ENCODE measurements at regions not wholly inside any gene's neighbourhood (a gene's known extent, or its start where the extent isn't known, plus 50 kb on each side); places are given as distances from the start of the nearest gene placed in this dataset.
"Not testable (repeated sequence)": the region's sequence is repeated elsewhere in the genome, so short reads cannot be mapped to it uniquely, and the experiment has no call there.

GRCh38 chr6:19976411-19977129, 139.4 kb downstream of the ID4 start:
- no peak for DNase-seq (ENCODE audit: low read depth)

GRCh38 chr6:19979059-19979458, 141.9 kb downstream of the ID4 start:
- DNase-seq (ENCODE audit: low read depth) = no peak

- no peak for DNase-seq (ENCODE audit: low read depth)
Measured at GRCh38 chr6:19979986-19980385, 142.8 kb downstream of the ID4 start.

DNA sequence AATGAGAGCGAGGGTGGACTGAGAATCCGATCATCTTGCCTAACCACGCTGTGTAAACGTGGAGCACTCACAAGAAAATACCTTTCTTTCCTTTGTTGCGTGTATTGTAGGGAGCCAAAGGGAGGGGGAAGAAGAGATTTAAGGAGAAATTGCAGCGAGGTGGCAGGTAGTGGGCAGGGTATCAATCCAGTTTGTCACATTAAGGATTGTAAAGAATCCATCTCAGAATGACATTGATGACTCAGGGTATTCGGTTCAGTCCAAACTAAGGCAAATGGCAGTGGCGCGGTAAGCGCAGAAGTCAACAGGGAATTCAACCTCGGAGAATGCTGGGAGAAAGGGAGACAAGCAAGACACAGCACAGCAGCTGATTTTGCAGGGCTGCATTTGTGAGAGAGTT, 146.2 kb downstream of the ID4 start:
- DNase-seq (ENCODE audit: low read depth) = no peak

GRCh38 chr6:19986691-19987438, 149.7 kb downstream of the ID4 start:
- DNase-seq (ENCODE audit: low read depth) = no peak

DNA sequence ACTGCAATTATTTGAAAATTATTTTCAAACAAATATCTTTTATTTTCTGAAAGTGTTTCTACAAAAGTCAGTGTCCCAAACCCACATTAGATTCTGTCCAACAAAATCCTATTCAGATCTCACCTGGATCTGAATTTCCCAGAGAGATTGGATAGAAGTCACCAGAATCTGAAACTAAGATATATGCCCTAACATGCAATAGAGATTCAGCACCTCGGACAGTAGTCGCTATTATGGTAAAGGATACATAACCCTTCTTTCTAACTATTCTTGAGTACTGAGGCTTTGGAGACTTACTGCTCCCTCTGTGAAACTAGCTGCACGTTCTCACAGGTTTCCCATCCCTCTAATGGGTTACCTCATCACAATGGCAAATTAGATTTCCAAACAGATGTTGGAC, 151.4 kb downstream of the ID4 start:
- DNase-seq (ENCODE audit: low read depth) = peak; percentile 2

- DNase-seq (ENCODE audit: low read depth) = no peak
Measured at GRCh38 chr6:19991176-19991575, 154.0 kb downstream of the ID4 start.

- no peak for DNase-seq (ENCODE audit: low read depth)
Measured at GRCh38 chr6:19994909-19995308, 157.7 kb downstream of the ID4 start.

DNA sequence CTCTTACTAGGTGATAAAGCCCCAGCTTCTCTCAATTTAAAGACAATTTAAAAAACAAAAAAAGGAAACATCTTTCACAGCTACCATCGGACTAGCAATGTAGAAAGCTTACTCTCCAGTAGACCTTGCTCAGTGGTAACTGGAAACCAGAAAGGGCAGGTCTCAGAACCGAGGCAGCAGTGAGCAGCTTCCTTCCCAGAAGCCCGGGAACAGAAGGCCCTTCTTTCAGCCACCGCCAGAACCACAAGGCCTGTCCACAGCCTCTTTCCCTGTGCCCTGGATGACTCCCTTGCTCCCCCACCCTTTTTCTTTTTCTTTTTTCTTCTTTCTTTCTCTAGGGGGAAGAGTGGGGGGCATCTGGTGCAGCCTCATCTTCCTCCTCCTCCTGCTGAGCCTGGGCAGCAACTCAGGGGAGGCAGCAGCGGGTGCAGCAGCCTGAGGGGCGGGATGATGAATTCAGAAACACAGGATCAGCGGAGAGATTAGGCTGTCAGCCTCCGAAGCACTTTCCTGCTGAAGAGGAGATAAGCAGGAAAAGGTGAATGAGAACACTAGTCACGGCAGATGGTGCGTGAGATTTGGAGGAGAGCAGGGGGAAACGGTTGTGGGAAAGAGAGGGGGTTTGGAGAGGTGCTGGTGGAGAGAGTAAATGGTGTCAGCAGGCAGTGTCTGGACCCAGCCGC, 158.5 kb downstream of the ID4 start:
- no peak for DNase-seq (ENCODE audit: low read depth)

DNA sequence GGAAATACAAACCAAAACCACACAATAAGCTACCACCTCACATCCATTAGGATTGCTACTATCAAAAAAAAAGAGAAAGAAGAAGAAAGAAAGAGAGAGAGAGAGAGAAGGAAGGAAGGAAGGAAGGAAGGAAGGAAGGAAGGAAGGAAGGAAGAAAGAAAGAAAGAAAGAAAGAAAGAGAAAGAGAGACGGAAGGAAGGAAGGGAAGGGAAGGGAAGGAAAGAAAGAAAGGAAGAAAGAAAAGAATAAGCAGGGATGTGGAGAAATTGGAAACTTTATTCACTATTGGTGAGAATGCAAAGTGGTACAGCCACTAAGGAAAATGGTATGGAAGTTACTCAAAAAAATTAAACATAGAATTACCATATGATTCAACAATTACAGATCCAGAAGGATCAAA, 159.9 kb downstream of the ID4 start:
- no peak for DNase-seq (ENCODE audit: low read depth)

DNA sequence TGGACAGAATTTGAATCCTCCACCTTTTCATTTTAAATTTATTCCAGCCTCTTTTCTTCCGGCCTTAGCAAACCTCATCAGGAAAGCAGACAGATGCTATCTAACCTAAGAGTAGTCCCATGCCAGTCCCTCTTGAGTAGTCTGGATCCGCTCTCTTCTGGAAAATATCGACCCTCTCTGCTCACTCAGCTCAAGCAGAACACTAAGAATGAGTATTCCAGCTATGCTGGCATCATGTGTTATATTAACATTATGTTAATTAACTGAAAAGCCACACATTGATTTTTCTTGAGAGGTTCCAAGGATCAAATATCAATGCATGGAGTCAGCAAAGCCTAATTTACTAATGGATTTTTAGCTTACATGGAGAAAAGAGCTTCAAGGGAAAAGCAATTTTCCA, 161.4 kb downstream of the ID4 start:
- DNase-seq (ENCODE audit: low read depth) = no peak

- DNase-seq (ENCODE audit: low read depth) = no peak
Measured at GRCh38 chr6:19999319-20000191, 162.4 kb downstream of the ID4 start.

- no peak for DNase-seq (ENCODE audit: low read depth)
Measured at GRCh38 chr6:20001286-20001685, 164.1 kb downstream of the ID4 start.

DNA sequence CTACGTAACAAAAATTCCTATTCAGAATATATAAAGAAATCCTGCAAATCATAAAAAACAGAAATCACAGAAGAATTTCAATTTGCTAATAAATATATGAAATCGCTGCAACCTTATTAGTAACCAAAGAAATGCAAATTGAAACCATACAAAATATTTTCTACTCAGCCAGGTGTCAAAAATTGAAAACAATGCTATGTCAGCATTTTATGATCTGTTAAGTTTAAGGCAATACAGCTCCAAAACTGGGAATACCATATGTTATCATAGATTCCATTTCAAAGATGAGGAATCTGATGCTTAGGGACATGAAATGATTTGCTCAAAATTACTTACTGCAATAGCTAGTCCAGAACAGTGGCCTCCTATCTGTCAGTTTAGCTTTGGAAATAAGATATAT, 168.9 kb downstream of the ID4 start:
- no peak for DNase-seq (ENCODE audit: low read depth)

GRCh38 chr6:20008131-20008530, 171.0 kb downstream of the ID4 start:
- DNase-seq (ENCODE audit: low read depth) = no peak

- DNase-seq (ENCODE audit: low read depth) = no peak
Measured at GRCh38 chr6:20013066-20013861, 176.1 kb downstream of the ID4 start.

- no peak for DNase-seq (ENCODE audit: low read depth)
Measured at GRCh38 chr6:20014508-20014907, 177.3 kb downstream of the ID4 start.

GRCh38 chr6:20020526-20020925, 183.4 kb downstream of the ID4 start:
- no peak for DNase-seq (ENCODE audit: low read depth)

DNA sequence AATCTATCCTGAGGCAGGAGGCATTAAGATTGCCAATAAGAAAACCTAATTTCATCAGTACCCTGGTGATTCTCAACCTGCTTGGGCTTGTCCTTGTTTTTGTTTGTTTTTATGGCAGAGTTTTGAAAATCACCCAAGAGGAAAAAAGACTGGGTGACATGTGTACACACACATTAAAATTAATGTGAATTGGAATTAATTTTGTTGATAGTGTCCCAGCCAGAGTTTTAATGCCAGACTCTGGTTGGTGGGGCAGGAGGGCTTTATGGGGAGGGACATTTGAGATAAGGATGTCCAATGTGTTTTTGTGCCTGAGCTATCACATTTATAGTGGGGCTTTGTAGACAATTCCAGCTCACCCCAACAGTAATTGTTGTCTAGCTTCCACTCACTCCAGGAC, 184.6 kb downstream of the ID4 start:
- DNase-seq (ENCODE audit: low read depth) = no peak

DNA sequence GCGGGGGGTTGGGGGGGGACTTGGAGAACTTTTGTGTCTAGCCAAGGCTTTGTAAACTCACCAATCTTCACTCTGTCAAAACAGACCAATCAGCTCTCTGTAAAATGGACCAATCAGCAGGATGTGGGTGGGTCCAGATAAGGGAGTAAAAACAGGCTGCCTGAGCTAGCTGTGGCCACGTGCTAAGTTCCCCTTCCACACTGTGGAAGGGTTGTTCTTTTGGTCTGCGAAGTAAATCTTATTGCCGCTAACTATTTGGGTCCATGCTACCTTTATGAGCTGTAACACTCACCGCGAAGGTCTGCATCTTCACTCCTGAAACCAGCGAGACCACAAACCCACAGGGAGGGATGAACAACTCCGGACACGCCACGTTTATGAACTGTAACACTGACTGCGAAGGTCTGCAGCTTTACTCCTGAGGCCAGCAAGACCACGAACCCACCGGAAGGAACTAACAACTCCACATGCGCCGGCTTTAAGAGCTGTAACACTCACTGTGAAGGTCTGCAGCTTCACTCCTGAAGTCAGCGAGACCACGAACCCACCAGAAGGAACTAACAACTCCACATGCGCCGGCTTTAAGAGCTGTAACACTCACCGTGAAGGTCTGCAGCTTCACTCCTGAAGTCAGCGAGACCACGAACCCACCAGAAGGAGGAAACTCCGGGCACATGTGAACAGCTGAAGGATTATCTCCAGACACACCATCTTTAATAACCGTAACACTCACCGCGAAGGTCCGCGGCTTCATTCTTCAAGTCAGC, 186.6 kb downstream of the ID4 start:
- not testable (repeated sequence) for DNase-seq (ENCODE audit: low read depth)

- no peak for DNase-seq (ENCODE audit: low read depth)
Measured at GRCh38 chr6:20024316-20024673, 187.1 kb downstream of the ID4 start.
